SJCRH30 (cell line): ENCODE measurements at regions not wholly inside any gene's neighbourhood (a gene's known extent, or its start where the extent isn't known, plus 50 kb on each side); places are given as distances from the start of the nearest gene placed in this dataset.

ENCODE experiments used
- DNase-seq, 2 experiments: peaks; one replicate each; pipeline ENCODE4 v3.0.0-alpha.2; 2015 to 2020
- H3K27ac ChIP-seq: fragments of 250-450 bp; sonication (Bioruptor Pico); 2 replicates; pipeline ENCODE4 v1.5.1; 2020; ENCODE audit warnings: mild to moderate bottlenecking, moderate library complexity
- H3K27me3 ChIP-seq: fragments of 250-450 bp; sonication (Bioruptor Pico); 2 replicates; pipeline ENCODE4 v1.5.1; 2020; ENCODE audit warnings: mild to moderate bottlenecking, moderate library complexity
- H3K36me3 ChIP-seq: fragments of 250-450 bp; sonication (Bioruptor Pico); 2 replicates; pipeline ENCODE4 v1.5.1; 2020; ENCODE audit warnings: mild to moderate bottlenecking, moderate library complexity
- H3K4me1 ChIP-seq: fragments of 250-450 bp; sonication (Bioruptor Pico); 2 replicates; pipeline ENCODE4 v1.5.1; 2020; ENCODE audit warnings: mild to moderate bottlenecking, moderate library complexity
- H3K4me3 ChIP-seq: fragments of 250-450 bp; sonication (Bioruptor Pico); 2 replicates; pipeline ENCODE4 v1.5.1; 2020; ENCODE audit warnings: mild to moderate bottlenecking, moderate library complexity
- H3K9me3 ChIP-seq: fragments of 250-450 bp; sonication (Bioruptor Pico); replicated peaks from 2 replicates; pipeline ENCODE4 v1.5.1; 2020; ENCODE audit warnings: mild to moderate bottlenecking, moderate library complexity

DNA sequence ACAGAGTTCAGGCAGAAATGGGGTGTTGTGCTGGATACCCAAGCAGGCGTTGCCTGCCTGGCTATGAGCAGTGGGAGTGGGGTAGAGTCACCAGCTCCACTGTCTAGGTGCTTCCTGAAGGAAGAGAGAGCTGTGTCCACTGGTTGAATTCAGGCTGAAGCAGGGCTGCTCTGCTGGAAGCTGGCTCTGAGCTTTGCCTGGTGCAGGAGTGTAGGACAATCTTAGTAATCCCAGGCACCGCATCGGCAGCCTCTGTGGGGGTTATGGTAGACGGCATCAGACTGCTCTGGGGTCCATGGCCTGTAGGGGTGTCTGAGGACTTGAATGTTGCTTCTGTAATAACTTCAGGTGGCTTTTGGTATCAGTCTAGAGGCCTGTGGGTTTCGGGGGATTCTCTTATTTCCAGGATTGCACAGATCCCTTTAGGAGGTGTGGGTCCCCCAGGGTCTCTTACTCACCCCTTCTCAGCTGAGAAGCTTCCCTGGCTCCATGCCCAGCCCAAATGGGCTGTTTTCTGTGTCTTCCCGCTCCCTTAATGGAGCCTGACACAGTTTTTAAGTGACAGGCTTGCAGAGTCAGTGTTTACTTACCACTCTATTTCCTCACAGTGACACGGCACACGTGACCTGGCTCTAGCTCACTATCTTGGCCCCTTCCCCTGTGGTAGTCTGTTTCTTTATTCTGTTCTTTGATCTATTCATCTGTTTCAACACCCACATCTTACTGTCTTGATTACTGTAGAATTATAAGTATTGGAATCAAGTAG is 644.3 kb downstream of the CBLN2 start:
- Histone ChIP-seq H3K9me3 (no peaks in the 10 kb centered on the region), H3K27me3 (no peaks in the 10 kb centered on the region), H3K27ac (no peak overlapping the region), H3K4me1 (no peaks in the 10 kb centered on the region), H3K36me3 (no peaks in the 10 kb centered on the region), H3K4me3 (no peak overlapping the region)
- no peak for DNase-seq

- no peaks in the 10 kb centered on the region for H3K36me3 ChIP-seq
- no peak overlapping the region for H3K4me3 ChIP-seq
- no peaks in the 10 kb centered on the region for H3K27me3 ChIP-seq
- no peaks in the 10 kb centered on the region for H3K4me1 ChIP-seq
- no peak for DNase-seq
- H3K9me3 ChIP-seq: no peaks in the 10 kb centered on the region
- H3K27ac ChIP-seq: no peak overlapping the region
These were observed 645.0 kb downstream of the CBLN2 start for GRCh38 chr18:71899183-71899582.

DNA sequence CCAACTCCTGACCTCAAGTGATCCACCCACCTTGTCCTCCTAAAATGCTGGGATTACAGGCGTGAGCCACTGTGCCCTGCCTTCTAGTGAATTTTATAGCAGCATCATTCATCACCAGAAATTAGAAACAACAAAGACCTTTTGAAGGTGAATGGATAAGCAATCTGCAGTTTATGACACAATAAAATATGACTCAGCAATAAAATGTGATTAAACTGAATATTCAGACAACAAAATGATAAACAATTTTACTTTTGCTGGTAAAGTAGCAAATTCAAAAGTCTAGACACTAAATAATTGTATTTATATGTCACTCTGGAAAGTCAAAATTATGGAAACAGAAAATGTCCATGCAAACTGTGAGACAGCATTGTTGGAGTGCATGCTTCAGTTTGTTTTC is 656.6 kb downstream of the CBLN2 start:
- Histone ChIP-seq H3K36me3 (no peaks in the 10 kb centered on the region), H3K27ac (no peak overlapping the region)

DNA sequence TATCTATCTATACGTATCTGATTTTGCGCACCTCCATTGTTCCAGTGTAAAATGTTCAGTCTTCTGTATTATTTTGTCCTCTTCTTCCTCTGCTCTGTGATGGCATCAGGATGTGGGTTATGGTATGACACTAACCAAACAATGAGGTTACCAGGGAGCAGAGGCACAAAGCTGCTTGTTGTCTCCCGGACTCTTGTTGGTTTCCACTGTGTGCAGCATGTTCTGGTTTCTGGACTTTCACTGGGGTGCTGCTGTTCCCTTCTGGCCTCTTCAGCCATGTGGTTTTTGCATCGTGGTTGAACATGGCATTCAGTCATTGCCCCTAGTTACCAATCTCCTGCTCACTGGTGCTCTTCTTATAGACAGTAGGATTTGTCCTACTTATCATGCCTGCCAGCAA is 665.9 kb downstream of the CBLN2 start:
- no peak for DNase-seq
- no peak overlapping the region for H3K27ac ChIP-seq
- no peaks in the 10 kb centered on the region for H3K27me3 ChIP-seq
- no peaks in the 10 kb centered on the region for H3K4me1 ChIP-seq
- no peak overlapping the region for H3K4me3 ChIP-seq
- H3K36me3 ChIP-seq: no peaks in the 10 kb centered on the region
- no peaks in the 10 kb centered on the region for H3K9me3 ChIP-seq

More for the DNA sequence above, 656.6 kb downstream of the CBLN2 start:
- no peaks in the 10 kb centered on the region for H3K4me1 ChIP-seq
- H3K9me3 ChIP-seq: no peaks in the 10 kb centered on the region
- no peak for DNase-seq
- no peaks in the 10 kb centered on the region for H3K27me3 ChIP-seq
- H3K4me3 ChIP-seq: no peak overlapping the region

DNA sequence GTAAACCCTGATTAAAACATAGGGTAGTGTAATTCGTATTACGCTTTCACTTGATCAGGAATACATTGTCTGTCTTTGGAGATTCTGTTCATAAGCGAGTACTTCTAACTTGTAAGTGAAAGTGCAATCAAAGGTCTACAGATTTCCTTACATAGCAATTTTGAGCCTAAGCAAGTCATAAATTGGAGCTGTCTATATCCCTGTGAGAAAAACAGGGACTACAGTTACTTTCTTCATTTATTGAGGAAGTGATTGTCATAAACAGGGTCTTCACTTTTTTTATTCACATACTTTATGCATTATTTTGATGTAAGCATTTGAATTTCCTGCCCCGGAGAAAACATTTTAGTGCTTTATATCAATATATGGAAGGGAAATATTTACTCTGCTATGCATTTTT is 670.4 kb downstream of the CBLN2 start:
- no peaks in the 10 kb centered on the region for H3K4me1 ChIP-seq
- H3K27ac ChIP-seq: no peak overlapping the region
- DNase-seq: no peak

GRCh38 chr18:71865888-71866287 is 678.3 kb downstream of the CBLN2 start:
- H3K27ac ChIP-seq: no peak overlapping the region
- no peaks in the 10 kb centered on the region for H3K9me3 ChIP-seq
- H3K27me3 ChIP-seq: no peaks in the 10 kb centered on the region
- no peak for DNase-seq
- H3K36me3 ChIP-seq: no peaks in the 10 kb centered on the region
- no peak overlapping the region for H3K4me3 ChIP-seq
- no peaks in the 10 kb centered on the region for H3K4me1 ChIP-seq

More for the DNA sequence above, 670.4 kb downstream of the CBLN2 start:
- Histone ChIP-seq H3K27me3 (no peaks in the 10 kb centered on the region), H3K9me3 (no peaks in the 10 kb centered on the region), H3K36me3 (no peaks in the 10 kb centered on the region), H3K4me3 (no peak overlapping the region)

GRCh38 chr18:71850602-71851001 is 693.5 kb downstream of the CBLN2 start:
- Histone ChIP-seq H3K9me3 (no peaks in the 10 kb centered on the region), H3K36me3 (no peaks in the 10 kb centered on the region), H3K27ac (no peak overlapping the region), H3K4me1 (no peaks in the 10 kb centered on the region), H3K4me3 (no peak overlapping the region), H3K27me3 (no peaks in the 10 kb centered on the region)
- DNase-seq: no peak

DNA sequence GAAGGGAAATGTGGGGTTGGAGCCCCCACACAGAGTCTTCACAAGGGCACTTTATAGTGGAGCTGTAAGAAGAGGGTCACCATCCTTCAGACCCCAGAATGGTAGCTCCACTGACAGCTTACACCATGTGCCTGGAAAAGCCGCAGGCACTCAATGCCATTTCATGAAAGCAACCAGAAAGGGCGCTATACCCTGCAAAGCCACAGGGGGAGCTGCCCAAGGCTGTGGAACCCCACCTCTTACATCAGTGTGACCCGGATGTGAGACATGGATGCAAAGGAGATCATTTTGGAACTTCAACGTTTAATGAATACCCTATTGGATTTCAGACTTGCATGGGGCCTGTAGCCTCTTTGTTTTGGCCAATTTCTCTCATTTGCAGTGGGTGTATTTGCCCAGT is 694.7 kb downstream of the CBLN2 start:
- Histone ChIP-seq H3K36me3 (no peaks in the 10 kb centered on the region), H3K4me3 (no peak overlapping the region), H3K27ac (no peak overlapping the region), H3K9me3 (no peaks in the 10 kb centered on the region), H3K4me1 (no peaks in the 10 kb centered on the region), H3K27me3 (no peaks in the 10 kb centered on the region)
- DNase-seq: peak; percentile 3 to 13

DNA sequence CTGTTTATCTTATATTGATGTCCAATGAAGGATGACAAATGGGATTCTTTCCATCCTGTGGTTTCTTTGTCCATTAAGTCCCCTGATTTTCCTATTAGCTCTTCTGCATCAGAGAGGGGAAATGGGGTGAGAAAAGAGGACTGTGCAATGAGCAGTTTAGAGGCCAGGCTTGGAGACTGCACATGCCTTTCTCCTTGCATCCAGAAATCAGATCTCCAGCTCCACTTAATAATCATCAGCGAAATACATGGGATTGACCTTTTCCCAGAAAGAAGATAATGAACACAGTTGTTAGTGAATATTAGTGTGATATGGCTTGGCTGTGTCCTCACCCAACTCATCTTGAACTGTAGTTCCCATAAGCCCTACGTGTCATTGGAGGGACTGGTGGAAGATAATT is 697.4 kb downstream of the CBLN2 start:
- Histone ChIP-seq H3K4me3 (no peak overlapping the region), H3K27ac (no peak overlapping the region), H3K4me1 (no peaks in the 10 kb centered on the region), H3K27me3 (no peaks in the 10 kb centered on the region), H3K9me3 (no peaks in the 10 kb centered on the region), H3K36me3 (no peaks in the 10 kb centered on the region)
- no peak for DNase-seq

DNA sequence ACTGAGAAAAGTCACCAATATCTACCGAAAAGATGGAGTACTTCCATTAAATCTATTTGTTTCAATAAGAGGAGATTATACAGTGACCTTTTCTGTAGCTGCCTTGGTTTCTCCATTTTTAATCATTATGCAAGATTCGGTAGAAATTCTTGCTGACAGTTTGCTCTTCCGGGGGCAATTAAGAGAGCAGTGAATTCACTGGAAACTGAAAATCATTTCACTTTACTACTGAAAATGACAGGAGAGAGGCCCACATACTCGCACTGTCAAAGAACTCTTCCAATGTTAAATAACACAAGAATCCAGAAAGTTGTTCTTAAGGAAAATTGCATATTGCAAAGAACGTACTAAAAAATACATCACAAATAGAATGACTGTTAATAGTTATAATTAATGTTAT is 699.3 kb downstream of the CBLN2 start:
- H3K27ac ChIP-seq: no peak overlapping the region
- H3K36me3 ChIP-seq: no peaks in the 10 kb centered on the region
- H3K4me1 ChIP-seq: no peaks in the 10 kb centered on the region
- H3K27me3 ChIP-seq: no peaks in the 10 kb centered on the region
- H3K4me3 ChIP-seq: no peak overlapping the region
- H3K9me3 ChIP-seq: no peaks in the 10 kb centered on the region
- DNase-seq: no peak

- H3K27me3 ChIP-seq: no peaks in the 10 kb centered on the region
- H3K27ac ChIP-seq: no peak overlapping the region
- H3K36me3 ChIP-seq: no peaks in the 10 kb centered on the region
- no peaks in the 10 kb centered on the region for H3K9me3 ChIP-seq
- no peak for DNase-seq
- no peaks in the 10 kb centered on the region for H3K4me1 ChIP-seq
- no peak overlapping the region for H3K4me3 ChIP-seq
These were observed 701.5 kb downstream of the CBLN2 start for GRCh38 chr18:71842666-71843065.

DNA sequence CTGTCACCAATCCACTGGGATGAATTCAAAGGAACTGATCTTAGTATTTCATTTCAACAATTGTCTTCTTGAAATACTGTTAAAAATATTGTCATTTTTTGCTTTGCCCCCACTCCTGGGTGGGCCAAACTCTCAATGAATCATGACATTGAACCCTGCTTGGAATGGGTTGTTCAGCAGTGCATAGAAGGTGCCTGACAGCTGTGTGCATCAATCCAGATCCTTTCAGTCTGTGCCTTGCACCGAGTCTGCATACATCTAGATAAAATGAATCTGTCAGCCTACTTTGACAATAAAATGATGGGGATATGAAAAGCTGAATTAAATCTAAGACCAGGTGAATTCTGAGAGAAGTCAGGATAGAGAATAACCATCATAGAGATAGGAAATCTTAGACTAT is 706.6 kb downstream of the CBLN2 start:
- Histone ChIP-seq H3K36me3 (no peaks in the 10 kb centered on the region), H3K9me3 (no peaks in the 10 kb centered on the region), H3K4me3 (no peak overlapping the region), H3K4me1 (no peaks in the 10 kb centered on the region), H3K27ac (no peak overlapping the region), H3K27me3 (no peaks in the 10 kb centered on the region)
- no peak for DNase-seq

DNA sequence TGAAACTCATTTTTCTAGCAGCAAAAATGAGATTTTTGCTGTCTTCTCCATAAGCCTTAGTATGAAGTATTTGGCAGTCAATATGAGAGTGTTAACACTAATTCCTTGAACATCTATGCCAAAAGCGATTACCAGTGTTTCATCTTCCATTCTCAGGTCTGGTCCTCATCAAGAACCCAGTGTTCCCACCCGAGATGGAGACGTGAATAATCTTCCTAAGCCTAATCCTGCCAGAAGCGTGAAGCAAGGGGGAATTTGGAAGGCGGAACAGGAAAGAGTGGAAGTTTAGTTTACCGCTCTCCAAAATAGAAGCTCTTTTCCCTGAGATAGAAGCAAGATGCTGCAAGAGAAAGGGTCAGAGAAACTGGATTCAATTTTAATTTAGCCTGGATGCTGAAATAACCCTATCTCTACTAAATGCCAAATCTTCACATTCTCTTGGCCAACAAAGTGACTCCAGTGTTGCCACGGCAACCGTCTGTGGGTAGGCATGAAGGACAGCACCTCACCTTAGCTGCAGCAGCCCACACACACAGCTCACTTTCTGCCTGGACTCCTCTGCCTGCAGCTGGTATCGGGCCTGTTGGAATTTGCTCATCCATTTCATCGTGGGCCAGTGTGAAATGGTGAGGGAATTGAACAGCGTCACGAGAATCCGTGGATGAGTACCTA is 711.1 kb downstream of the CBLN2 start:
- Histone ChIP-seq H3K36me3 (no peaks in the 10 kb centered on the region), H3K27me3 (no peaks in the 10 kb centered on the region), H3K9me3 (no peaks in the 10 kb centered on the region), H3K27ac (no peak overlapping the region), H3K4me3 (no peak overlapping the region), H3K4me1 (no peaks in the 10 kb centered on the region)
- no peak for DNase-seq

DNA sequence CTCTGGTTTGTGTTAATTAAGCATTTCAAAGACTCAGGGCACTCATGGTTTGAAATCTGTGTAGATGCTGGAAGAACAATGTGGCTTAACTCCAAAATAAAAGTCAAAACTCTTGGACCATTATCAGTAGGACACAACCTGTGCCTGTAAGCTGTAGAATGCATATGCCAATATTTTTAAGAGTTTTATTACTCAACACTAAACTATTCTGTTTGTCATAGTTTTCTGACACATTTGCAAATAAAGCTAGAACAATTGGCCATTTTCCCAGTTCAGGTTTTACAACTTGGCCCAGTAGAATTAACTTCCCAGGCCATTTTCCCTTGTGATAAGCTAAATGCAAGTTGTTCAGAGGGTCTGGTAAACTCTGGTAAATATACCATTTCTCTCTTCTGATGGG is 713.1 kb downstream of the CBLN2 start:
- H3K27me3 ChIP-seq: no peaks in the 10 kb centered on the region

DNA sequence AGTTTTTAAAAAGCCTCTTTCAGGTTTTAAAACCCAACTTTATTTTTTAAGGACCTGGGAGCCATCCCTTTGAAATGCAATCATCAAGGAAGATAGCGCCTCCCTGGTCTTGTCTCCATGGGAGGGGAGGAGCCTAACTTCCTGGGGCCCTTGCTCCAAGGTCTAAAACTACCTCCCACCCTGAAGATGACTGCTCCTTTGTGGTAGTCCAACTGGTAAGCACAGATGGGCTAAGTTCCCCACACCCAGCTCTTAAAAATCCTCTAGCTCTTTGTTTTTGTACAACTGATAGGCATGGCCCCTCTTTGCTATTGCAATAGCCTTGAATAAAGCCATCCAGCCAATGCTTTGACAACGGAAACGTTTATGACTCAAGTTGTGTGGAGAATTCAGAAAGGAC is 716.8 kb downstream of the CBLN2 start:
- no peaks in the 10 kb centered on the region for H3K27me3 ChIP-seq
- no peaks in the 10 kb centered on the region for H3K36me3 ChIP-seq
- no peak for DNase-seq
- no peak overlapping the region for H3K27ac ChIP-seq
- no peaks in the 10 kb centered on the region for H3K4me1 ChIP-seq
- no peaks in the 10 kb centered on the region for H3K9me3 ChIP-seq
- no peak overlapping the region for H3K4me3 ChIP-seq

More for the DNA sequence above, 713.1 kb downstream of the CBLN2 start:
- Histone ChIP-seq H3K36me3 (no peaks in the 10 kb centered on the region), H3K4me1 (no peaks in the 10 kb centered on the region), H3K9me3 (no peaks in the 10 kb centered on the region), H3K27ac (no peak overlapping the region), H3K4me3 (no peak overlapping the region)
- DNase-seq: no peak

DNA sequence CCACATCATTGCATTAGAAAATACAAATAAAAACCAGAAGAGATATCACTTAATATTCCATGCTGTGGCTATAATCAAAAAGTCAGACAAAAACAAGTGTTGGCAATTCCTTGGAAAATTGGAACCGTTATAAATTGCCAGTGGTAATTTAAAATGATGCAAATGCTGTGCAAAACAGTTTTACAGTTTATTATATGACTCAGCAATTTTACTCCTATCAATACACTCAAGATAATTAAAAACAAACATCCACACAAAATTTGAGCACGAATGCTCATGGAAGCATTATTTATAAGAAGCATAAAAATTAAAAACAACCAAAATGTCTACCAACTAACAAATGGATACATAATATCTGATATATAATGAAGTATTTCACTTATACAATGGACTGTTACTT is 728.8 kb downstream of the CBLN2 start:
- Histone ChIP-seq H3K27ac (no peak overlapping the region), H3K4me3 (no peak overlapping the region), H3K9me3 (no peaks in the 10 kb centered on the region), H3K4me1 (no peaks in the 10 kb centered on the region), H3K27me3 (no peaks in the 10 kb centered on the region), H3K36me3 (no peaks in the 10 kb centered on the region)
- DNase-seq: no peak
